ENCODE measurements at regions not wholly inside any gene's neighbourhood (a gene's known extent, or its start where the extent isn't known, plus 50 kb on each side); places are given as distances from the start of the nearest gene placed in this dataset.

DNA sequence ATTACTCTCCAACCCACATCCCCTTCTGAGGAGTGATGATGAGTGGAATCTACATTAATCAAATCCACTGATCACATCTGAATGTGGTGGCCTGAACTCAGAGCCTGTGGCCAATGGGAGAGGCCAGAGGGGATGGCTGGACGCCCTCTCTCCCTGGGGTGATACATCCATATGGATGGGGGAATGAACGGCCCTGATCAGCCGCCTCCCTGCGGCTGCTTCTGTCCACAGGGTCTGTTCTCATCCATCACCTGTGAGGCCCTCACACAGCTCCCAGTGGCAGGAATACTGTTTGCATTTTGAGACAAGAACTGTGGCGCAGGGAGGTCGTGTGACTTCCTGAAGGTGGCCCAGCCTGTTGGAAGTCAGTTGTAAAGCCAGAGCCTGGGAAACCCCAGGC lies 78.3 kb upstream of the SHISAL1 start:
- TF ChIP-seq, protein P1, sequence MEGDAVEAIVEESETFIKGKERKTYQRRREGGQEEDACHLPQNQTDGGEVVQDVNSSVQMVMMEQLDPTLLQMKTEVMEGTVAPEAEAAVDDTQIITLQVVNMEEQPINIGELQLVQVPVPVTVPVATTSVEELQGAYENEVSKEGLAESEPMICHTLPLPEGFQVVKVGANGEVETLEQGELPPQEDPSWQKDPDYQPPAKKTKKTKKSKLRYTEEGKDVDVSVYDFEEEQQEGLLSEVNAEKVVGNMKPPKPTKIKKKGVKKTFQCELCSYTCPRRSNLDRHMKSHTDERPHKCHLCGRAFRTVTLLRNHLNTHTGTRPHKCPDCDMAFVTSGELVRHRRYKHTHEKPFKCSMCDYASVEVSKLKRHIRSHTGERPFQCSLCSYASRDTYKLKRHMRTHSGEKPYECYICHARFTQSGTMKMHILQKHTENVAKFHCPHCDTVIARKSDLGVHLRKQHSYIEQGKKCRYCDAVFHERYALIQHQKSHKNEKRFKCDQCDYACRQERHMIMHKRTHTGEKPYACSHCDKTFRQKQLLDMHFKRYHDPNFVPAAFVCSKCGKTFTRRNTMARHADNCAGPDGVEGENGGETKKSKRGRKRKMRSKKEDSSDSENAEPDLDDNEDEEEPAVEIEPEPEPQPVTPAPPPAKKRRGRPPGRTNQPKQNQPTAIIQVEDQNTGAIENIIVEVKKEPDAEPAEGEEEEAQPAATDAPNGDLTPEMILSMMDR (IDR thresholded peaks at IDR 0.05): no peak
- no peak for TF ChIP-seq POLR2A (IDR thresholded peaks at IDR 0.05)
